ENCODE measurements at regions not wholly inside any gene's neighbourhood (a gene's known extent, or its start where the extent isn't known, plus 50 kb on each side); places are given as distances from the start of the nearest gene placed in this dataset.

GRCh38 chr12:92552412-92553108 lies 150.2 kb upstream of the PLEKHG7 start:
- DNase-seq: no peak

DNA sequence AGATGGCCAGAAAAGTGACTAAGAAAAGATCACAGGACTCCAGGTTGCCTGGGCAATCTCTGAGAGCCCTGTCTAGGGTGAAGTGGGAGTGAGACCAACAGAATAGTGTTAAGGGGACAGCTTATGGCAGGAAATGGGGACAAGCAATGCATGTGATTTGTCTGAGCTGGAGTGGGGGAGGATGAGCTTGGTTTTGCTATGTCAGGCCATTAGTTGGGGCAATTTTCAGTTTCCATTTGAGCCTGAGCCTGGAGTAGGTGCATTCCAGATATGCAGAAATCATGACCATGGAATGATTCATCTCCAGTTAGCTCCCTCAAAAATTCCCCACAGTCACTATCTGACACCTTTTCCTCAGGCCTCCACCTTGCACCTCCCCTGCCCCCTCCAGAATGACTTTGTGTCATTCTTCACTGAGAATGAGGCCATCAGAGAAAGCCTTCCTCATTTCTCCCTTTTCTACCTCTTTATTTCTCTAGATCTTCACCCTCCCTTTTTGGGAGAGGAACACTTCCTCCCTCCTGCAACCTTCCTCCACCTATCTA lies 150.9 kb upstream of the PLEKHG7 start:
- DNase-seq: peak; percentile 36

DNA sequence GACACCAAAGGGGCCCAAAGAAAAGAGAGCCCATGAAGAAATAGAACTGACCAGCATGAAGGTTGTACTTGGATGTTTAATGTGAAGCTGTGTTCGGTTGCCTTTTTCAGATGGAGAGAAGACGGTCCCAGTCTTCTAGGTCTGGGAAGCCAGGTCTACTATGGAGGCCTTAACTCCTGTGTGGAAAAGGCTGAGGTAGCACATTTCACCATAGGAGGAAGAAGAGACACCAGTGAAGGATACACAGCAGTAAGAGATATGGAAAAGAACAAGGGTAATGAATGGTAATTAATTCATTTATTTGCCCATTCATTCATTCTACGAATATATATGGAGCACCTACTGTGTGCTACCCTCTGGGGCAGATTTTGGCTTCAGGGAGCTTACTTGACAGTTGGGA lies 151.6 kb upstream of the PLEKHG7 start:
- DNase-seq: no peak

- DNase-seq: no peak
Measured at GRCh38 chr12:92550661-92551060, 152.1 kb upstream of the PLEKHG7 start.

DNA sequence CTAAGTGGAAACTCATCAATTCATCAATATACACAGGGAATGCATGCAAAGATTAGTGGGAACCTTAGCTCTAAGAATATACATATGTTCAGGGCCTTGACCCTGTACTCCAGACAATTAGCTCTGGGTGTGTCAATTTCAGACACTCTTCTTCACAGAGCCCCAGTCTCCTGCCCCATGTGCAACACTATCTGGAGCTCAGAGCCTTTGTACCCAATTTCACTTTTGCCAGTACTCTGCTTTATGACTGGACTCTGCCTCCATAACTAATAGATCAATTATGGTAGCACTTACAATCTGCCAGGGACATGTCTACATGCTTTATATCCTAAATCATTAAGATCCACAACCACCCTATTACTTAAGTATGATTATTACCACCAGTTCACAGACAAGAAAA lies 152.5 kb upstream of the PLEKHG7 start:
- no peak for DNase-seq

DNA sequence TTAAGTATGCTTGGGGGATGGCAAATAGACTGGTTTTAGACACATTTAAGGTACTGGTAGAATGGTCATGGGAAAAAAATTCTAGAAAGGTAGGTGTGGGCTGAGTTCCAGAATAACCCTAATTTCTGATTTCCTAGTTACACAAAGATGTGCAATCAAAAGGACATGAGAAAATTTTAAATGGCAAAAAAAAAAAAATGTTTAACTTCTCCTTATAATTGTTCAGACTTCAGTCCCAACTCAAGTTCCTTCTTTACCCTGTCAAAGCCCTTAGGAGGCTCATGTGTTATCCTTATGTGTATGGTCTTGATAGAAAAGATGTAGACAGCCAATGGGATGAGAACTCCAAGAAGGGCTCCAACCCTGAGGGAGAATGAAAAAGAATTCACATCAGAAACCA lies 153.3 kb upstream of the PLEKHG7 start:
- no peak for DNase-seq

DNA sequence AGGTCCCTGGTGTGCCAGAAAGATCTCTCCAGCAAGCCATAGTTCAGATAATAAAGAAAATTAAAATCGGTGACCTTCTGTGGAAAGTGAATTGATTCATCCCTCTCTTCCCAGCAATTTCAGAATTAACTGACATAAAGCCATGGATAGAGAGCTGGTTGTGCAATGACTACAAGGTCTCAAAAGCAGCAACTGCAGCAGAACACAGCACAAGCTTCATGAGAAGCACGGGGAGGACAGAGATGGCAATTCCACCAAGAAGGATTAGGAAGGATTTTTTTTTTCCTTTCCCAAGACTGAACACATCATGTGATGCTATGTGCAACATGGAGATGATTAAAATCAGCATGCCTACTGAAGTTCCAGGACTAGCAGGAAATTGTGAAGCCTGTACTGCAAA lies 154.9 kb upstream of the PLEKHG7 start:
- DNase-seq: no peak

DNA sequence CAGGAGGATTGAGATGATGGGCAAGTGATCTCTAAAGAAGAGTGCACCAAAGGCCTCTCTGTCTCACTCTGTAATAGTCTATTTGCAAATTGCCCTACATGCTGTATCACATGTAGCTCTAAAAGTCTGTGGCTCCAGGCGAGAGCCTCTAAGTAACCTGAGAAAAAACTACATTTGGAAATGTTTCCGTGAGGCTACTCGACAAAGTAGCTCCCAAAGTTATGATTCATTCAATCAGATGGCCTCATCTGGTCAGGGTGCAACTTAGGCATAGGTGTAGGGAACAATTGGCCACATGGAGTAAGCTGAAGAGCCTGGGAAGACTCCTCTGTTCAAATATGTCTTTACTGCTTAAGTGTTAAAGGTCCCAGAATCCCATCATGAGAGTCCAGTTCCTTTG lies 155.4 kb upstream of the PLEKHG7 start:
- no peak for DNase-seq

GRCh38 chr12:92546635-92547348 lies 156.0 kb upstream of the PLEKHG7 start:
- no peak for DNase-seq

DNA sequence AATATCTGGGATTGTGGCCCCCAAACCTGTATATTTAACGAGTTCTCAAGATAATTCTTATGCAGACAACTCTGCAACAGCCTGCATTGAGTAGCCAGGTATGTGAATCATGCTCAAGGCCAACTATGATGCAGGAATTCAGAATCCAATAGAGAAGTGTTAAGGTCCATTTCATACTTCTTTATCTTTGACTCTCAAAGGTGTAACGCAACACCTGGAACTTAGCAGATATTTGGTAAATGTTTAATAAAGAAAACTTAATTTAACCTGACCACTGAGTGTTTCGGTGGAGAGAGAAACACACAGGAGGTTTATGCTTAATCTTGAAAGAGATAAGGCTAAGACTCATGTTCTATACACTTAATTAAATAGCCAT lies 156.5 kb upstream of the PLEKHG7 start:
- DNase-seq: no peak

- no peak for DNase-seq
Measured at GRCh38 chr12:92544322-92544721, 158.5 kb upstream of the PLEKHG7 start.

DNA sequence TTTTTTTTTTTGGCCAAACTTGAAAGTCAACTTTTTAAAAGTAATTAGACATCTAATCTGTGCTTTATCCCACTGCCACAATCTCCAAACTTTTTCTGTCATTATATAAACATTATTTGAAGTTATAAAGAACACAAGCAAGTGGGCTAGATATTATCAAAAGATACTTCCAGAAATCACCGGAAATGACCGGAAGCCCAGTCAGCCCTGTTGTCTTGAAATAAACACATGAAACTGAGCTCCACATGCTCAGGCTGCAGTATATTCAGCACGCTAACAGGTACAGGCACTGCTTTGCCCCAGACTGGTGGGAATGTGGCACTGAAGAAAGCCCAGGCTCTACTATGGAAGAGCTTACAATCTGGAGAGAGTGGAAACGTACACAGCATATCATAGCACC lies 158.9 kb upstream of the PLEKHG7 start:
- DNase-seq: no peak

GRCh38 chr12:92543359-92543758 lies 159.4 kb upstream of the PLEKHG7 start:
- no peak for DNase-seq

- no peak for DNase-seq
Measured at GRCh38 chr12:92541731-92542130, 161.1 kb upstream of the PLEKHG7 start.

DNA sequence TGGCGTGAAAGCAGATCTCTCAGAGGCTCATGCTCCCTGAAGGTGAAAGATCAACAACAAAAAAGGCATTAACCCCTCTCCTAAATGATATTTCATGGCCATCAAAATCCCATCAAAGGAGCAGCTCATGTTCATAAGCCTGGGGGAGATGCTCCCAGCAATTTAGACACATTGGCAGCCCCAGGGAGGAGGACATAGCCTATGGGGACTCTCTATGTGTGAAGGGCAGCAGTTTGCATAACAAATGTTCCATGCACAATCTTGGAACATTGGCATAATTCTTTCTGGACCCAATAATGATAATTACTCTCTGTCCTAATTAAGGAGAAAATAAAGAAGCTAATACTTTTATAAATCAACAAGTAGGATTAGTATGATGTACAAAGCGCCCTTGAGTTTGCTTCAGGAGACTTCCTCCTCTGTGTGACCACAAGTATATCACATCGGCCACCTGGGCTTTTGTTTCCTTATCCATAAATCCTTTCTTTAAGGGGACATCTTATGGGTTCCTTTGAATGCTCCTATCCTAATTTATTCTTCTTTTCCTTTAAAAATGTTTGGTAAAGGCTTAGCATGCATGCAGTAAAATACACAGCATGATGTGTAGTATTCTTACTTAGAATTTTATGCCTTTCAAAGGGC lies 161.9 kb upstream of the PLEKHG7 start:
- no peak for DNase-seq

GRCh38 chr12:92539976-92540781 lies 162.6 kb upstream of the PLEKHG7 start:
- no peak for DNase-seq

GRCh38 chr12:92539110-92539749 lies 163.6 kb upstream of the PLEKHG7 start:
- no peak for DNase-seq

DNA sequence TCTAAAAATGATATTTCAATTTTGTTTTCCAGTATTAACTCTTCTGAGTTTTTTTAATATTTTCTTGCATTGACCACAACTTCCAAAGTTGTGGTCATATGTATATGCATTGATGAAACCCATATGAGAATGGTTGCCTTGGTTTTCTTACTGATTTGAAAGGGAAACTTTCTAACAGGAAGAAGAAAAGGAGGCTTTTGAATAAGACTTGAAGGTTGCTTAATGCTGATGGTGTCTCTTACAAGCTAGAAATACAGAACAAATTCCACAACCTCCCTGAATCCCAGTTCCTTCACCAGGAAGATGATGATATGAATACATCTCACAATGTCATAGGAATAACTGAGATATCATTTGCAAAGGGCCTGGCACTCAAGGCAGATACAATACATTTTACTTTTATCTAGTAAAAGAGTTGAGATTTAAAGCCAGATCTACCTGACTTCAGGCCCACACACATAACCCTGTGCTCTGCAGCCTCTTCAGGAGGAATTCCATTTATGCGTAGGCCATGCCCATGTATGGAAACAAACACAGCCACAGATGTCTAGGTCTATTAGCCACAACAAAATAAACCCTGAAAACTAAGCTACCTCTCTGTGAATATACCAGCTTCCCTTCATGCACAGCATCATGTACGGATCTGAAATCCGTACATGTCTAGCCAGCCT lies 165.4 kb upstream of the PLEKHG7 start:
- no peak for DNase-seq

GRCh38 chr12:92535961-92536360 lies 166.8 kb upstream of the PLEKHG7 start:
- no peak for DNase-seq

- DNase-seq: no peak
Measured at GRCh38 chr12:92533280-92533890, 169.4 kb upstream of the PLEKHG7 start.

DNA sequence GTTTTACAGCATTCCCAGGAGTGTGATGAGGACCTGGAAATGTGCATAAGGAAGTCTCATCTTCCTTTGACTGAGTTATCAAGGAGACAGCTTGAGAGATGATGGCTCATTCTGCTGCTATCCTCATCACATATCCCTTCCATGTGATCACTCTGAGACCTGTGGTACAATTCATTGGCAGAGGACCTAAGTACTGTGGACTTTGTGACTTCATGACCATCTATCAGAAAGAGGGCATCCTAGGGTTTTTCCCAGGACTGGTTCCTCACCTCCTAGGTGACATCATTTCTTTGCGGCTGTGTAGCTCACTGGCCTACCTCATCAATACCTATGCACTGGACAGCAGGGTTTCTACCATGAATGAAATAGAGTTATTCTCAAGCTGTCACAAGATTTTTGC lies 172.1 kb upstream of the PLEKHG7 start:
- DNase-seq: no peak

DNA sequence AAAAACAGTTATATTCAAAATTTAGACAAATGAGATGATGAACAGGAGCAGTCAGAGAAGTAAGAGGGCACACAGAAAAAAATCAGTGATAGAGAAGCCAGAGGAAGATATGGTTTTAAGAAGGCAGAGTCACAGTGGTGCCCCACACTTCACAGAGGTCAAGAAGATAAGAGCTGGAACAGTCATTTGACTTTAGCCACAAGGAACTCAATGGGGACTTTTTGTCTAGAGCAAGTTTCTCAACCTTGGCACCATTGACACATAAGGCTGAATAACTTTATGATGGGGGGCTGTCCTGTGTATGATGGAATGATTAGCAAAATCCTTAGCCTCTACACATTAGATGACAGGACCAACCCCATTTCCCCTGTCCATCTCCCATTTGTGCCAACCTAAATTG lies 172.8 kb upstream of the PLEKHG7 start:
- no peak for DNase-seq
